Activated effector memory CD4-positive, alpha-beta T cell treated with Interleukin-2 at 50 U/mL for 16 hours (primary cell): ENCODE measurements at regions not wholly inside any gene's neighbourhood (a gene's known extent, or its start where the extent isn't known, plus 50 kb on each side); places are given as distances from the start of the nearest gene placed in this dataset.
"Not testable (repeated sequence)": the region's sequence is repeated elsewhere in the genome, so short reads cannot be mapped to it uniquely, and the experiment has no call there.

Experiments
- DNase-seq: peaks from one replicate; pipeline ENCODE4 v3.0.0-alpha.2; 2020

DNA sequence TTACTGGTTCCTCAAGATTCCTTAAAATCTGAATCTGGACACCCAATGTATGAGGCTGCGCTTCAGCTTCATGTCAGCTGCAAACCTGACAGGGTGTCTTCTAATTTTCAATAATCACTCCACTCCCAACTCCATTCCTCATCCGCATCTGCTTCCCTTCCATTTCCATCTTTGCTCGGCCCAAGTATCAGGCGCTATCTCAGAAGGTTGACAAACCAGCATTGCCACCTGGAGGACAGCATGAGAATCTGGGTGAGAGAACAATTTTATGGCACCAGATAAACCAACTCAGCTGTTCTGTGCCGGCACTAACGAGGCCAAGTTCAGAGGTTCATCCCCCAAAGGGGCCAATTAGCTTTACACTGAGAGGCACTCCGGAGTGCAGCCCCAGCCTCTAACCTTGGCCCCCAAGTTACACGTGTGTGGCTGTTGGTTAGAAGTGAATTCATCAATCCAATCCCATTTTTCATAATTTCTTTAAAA lies 79.1 kb upstream of the LMO2 start:
- no peak for DNase-seq

GRCh38 chr11:33967451-33967850 lies 75.6 kb upstream of the LMO2 start:
- DNase-seq, result no peak

DNA sequence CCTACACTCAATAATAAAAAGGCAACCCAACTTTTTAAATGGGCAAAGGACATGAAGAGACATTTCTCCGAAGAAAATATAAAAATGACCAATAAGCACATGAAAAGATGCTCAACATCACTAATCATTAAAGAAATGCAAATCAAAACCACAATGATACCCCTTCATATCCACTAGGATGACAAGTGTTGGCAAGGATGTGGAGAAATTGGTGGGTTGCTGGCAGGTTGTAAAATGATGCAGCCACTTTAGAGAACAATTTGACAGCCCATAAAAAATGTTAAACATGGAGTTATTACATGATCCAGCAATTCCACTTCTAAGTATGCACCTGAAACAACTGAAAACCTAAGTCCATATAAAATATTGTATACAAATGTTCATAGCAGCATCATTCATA lies 73.2 kb upstream of the LMO2 start:
- DNase-seq, result no peak

- DNase-seq, result no peak
Measured at GRCh38 chr11:33959855-33960400, 68.1 kb upstream of the LMO2 start.

GRCh38 chr11:33957304-33957917 lies 65.5 kb upstream of the LMO2 start:
- DNase-seq, result no peak

- DNase-seq, result no peak
Measured at GRCh38 chr11:33956611-33957010, 64.7 kb upstream of the LMO2 start.

GRCh38 chr11:33953289-33953688 lies 61.4 kb upstream of the LMO2 start:
- no peak for DNase-seq

DNA sequence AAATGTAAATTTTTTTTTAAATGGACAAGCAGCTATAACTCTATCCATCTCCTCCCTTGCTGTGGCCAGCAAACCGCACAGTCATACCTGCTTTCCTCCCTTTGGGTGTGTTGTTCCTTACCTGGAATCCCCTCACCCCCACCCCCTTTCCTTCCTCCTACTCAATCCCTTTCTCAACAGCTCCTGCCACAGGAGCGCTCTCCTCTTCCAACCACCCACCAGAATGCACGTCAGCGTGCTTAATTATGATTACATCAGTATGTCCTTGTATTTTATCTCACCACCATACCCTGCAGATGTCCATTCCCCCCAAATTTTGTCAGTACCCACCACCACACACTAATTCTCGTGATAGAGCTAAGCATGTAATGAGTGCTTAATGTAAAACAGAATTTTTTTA lies 60.9 kb upstream of the LMO2 start:
- no peak for DNase-seq

GRCh38 chr11:33949252-33949913 lies 57.5 kb upstream of the LMO2 start:
- DNase-seq, result no peak

GRCh38 chr11:33948494-33948893 lies 56.6 kb upstream of the LMO2 start:
- DNase-seq, result no peak

DNA sequence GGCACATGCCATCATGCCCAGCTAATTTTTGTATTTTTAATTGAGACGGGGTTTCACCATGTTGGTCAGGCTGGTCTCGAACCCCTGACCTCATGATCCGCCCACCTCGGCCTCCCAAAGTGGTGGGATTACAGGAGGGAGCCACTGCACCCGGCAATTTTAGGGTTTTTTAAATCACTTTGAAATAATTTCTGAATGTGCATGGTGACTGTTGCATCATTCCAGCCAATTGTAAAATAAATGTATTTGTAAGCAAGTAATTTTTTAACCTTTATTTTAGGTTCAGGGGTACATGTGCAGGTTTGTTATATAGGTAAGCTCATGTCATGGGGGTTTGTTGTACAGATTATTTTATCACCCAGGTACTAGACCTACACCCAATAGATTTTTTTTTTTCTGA lies 56.0 kb upstream of the LMO2 start:
- DNase-seq, result not testable (repeated sequence)

DNA sequence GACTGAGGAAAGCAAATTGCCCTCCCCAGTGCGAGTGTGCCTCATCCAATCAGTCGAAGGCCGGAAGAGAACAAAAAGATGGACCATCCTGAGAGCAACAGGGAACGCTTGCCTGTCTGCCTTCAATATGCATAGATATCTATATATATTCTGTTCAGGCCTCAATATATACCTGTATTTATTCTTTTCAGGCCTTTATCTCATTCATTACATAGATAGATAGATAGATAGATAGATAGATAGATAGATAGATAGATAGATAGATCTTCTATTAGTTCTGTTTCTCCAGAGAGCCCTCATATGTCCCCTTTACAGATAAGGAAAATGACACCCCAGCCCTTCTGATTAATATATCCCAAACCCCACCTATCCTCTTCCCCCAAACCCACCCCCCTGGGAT lies 55.1 kb upstream of the LMO2 start:
- DNase-seq, result no peak

DNA sequence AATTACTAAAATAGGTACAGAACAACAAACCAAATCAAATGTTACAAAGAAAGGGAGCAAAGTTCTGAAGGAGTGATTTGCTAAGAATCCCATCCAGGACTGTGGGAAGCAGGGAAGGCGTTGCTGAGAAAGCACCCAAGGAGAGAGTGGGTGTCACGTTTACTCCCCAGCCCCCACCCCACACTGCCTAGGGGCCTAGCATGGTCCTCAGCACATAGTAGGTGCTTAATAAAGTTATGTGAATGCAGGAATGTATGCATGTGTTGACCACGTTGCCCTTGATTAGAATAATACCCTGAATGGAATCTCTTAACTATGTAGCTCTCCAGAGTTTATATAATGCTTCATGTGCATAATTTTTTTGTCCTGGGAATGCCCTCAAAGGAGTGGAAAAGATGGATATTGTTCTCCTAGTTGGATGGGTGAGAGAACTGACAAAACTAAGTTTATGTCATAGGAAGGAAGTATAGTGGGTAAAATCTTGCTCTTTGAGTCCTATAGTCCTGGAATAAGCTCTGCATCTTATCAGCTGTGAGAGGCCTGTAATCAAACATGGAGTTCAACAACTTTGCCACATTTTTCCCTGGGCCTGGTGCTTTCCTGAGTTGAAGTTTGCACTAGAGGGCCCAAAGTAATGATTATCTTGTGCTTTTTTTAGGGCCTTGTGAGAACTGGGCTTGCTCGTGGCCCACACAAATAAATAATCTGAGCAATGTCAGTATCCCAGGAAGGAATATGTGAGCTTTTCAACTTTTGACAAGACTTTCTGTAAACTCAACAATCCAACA lies 53.8 kb upstream of the LMO2 start:
- DNase-seq, result no peak

DNA sequence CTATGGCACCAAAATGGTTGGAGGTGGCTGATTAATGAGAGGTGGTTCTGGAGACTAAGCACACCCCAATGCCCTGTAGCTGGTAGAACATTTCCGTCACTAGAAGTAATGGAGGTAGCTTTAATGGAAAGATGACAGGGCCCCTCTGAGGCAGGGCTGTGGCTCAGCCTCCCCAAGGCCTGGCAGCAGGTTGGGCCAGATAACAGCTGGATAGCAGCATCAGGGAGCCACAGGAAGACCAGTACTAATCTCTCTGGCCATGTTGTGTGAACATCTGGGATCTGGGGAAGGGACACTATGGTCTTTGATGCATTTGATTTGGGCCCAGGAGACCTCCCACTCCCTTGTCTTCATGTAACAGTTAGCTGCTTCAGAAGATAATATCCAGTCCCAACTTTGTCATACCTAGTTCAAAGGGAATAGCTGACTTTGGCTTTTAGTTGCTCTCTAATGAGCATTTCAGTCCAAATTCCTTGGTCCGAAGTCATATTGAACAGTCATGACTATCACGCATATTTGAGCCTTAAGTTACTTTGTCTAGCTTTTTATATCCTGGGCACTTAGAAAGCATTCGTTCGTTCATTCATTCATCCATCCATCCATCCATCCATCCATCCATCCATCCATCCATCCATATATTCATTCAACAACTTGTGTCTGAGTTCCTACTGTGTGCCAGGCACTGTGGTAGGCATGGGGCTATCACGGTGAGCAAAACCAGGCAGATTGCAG lies 53.0 kb upstream of the LMO2 start:
- no peak for DNase-seq

- DNase-seq, result no peak
Measured at GRCh38 chr11:33944345-33944692, 52.4 kb upstream of the LMO2 start.

DNA sequence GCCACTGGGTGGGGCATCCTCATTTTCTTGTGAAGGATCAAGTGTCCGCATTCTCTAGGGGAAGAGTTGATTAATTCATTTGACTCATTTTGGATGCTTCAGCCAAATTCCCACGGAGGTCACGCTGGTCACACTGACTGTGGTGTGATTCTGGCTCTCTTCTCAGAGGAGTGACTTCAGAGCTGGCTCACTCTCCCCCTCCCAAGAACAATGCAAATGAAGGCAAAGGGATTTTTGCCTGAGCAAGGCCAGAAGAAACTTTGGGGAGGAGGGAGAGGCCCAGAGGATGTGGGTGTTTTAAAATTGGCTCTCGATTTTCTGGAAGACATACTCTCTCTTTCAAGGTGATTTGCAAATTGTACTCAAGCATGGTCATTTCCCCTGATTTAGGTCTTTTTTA lies 51.1 kb upstream of the LMO2 start:
- no peak for DNase-seq

GRCh38 chr11:33941637-33942160 lies 49.8 kb upstream of the LMO2 start:
- no peak for DNase-seq
